Muscle layer of colon (tissue), 2 donors: ENCODE measurements at regions not wholly inside any gene's neighbourhood (a gene's known extent, or its start where the extent isn't known, plus 50 kb on each side); places are given as distances from the start of the nearest gene placed in this dataset.

ENCODE experiments used
- H3K27ac ChIP-seq: one replicate; pipeline ENCODE4 v1.7.0; 2013; ENCODE audit warnings: low read depth, mild to moderate bottlenecking, low read length, moderate library complexity
- H3K27me3 ChIP-seq, 2 donors: one replicate each; pipeline ENCODE4 v1.7.0; 2013; ENCODE audit warnings: low read length in 2 of 2, mild to moderate bottlenecking in 2 of 2; ENCODE audit not compliant: insufficient read depth in 2 of 2, control insufficient read depth in 1 of 2
- H3K36me3 ChIP-seq: one replicate; pipeline ENCODE4 v1.7.0; 2013; ENCODE audit warnings: mild to moderate bottlenecking, low read length; ENCODE audit not compliant: insufficient read depth
- H3K4me1 ChIP-seq: one replicate; pipeline ENCODE4 v1.7.0; 2013; ENCODE audit warnings: mild to moderate bottlenecking, low read length; ENCODE audit not compliant: insufficient read depth
- H3K4me3 ChIP-seq, 2 donors: one replicate each; pipeline ENCODE4 v1.7.0; 2013; ENCODE audit warnings: low read length in 2 of 2, low read depth in 1 of 2, mild to moderate bottlenecking in 1 of 2, moderate library complexity in 1 of 2
- H3K9ac ChIP-seq: one replicate; pipeline ENCODE4 v1.7.0; 2013; ENCODE audit warnings: low read length
- H3K9me3 ChIP-seq: one replicate; pipeline ENCODE4 v1.7.0; 2013; ENCODE audit warnings: mild to moderate bottlenecking, low read length
- donor health status: abdominal sarcoma.
- donor health status: Adenocarcinoma of cecum.

- Histone ChIP-seq H3K27ac (no peak overlapping the region), H3K27me3 (no peaks in the 10 kb centered on the region), H3K4me1 (no peaks in the 10 kb centered on the region), H3K9ac (no peak overlapping the region), H3K4me3 (no peak overlapping the region), H3K36me3 (no peaks in the 10 kb centered on the region), H3K9me3 (no peaks in the 10 kb centered on the region)
Measured at GRCh38 chr1:207971331-207972219, 60.6 kb upstream of the CD34 start.

- Histone ChIP-seq H3K9ac (no peak overlapping the region), H3K4me1 (no peaks in the 10 kb centered on the region), H3K36me3 (no peaks in the 10 kb centered on the region), H3K9me3 (no peaks in the 10 kb centered on the region), H3K27ac (no peak overlapping the region), H3K4me3 (no peak overlapping the region), H3K27me3 (no peaks in the 10 kb centered on the region)
Measured at GRCh38 chr1:207970329-207971233, 59.7 kb upstream of the CD34 start.

- H3K36me3 ChIP-seq: no peaks in the 10 kb centered on the region
- no peak overlapping the region for H3K9ac ChIP-seq
- no peaks in the 10 kb centered on the region for H3K4me1 ChIP-seq
- no peak overlapping the region for H3K27ac ChIP-seq
- H3K9me3 ChIP-seq: no peaks in the 10 kb centered on the region
- no peaks in the 10 kb centered on the region for H3K27me3 ChIP-seq
- H3K4me3 ChIP-seq: no peak overlapping the region
Measured at GRCh38 chr1:207969528-207969927, 58.6 kb upstream of the CD34 start.

GRCh38 chr1:207968521-207969009 lies 57.6 kb upstream of the CD34 start:
- Histone ChIP-seq H3K9me3 (no peaks in the 10 kb centered on the region), H3K4me1 (peaks cover 8% of the 10 kb centered on the region), H3K9ac (no peak overlapping the region), H3K27ac (no peak overlapping the region), H3K4me3 (no peak overlapping the region), H3K27me3 (no peaks in the 10 kb centered on the region), H3K36me3 (no peaks in the 10 kb centered on the region)

GRCh38 chr1:207967703-207968102 lies 56.8 kb upstream of the CD34 start:
- Histone ChIP-seq H3K4me3 (no peak overlapping the region), H3K36me3 (no peaks in the 10 kb centered on the region), H3K27ac (no peak overlapping the region), H3K9me3 (no peaks in the 10 kb centered on the region), H3K27me3 (no peaks in the 10 kb centered on the region), H3K9ac (no peak overlapping the region), H3K4me1 (peaks cover 12% of the 10 kb centered on the region)

GRCh38 chr1:207966521-207966920 lies 55.6 kb upstream of the CD34 start:
- Histone ChIP-seq H3K9me3 (no peaks in the 10 kb centered on the region), H3K27ac (no peak overlapping the region), H3K4me1 (peaks cover 24% of the 10 kb centered on the region), H3K9ac (no peak overlapping the region), H3K36me3 (no peaks in the 10 kb centered on the region), H3K4me3 (no peak overlapping the region), H3K27me3 (no peaks in the 10 kb centered on the region)

- no peaks in the 10 kb centered on the region for H3K36me3 ChIP-seq
- no peak overlapping the region for H3K27ac ChIP-seq
- no peak overlapping the region for H3K4me3 ChIP-seq
- peaks cover 32% of the 10 kb centered on the region for H3K4me1 ChIP-seq
- no peaks in the 10 kb centered on the region for H3K9me3 ChIP-seq
- H3K27me3 ChIP-seq: no peaks in the 10 kb centered on the region
- no peak overlapping the region for H3K9ac ChIP-seq
Measured at GRCh38 chr1:207965392-207966387, 54.8 kb upstream of the CD34 start.

GRCh38 chr1:207964195-207964966 lies 53.5 kb upstream of the CD34 start:
- Histone ChIP-seq H3K9ac (peak overlapping the region; percentile 62), H3K9me3 (no peaks in the 10 kb centered on the region), H3K36me3 (no peaks in the 10 kb centered on the region), H3K27ac (peak overlapping the region; percentile 79), H3K4me1 (peaks cover 44% of the 10 kb centered on the region), H3K27me3 (no peaks in the 10 kb centered on the region), H3K4me3 (peak overlapping the region in 1 of 2 donors; percentile 51)

GRCh38 chr1:207963427-207964194 lies 52.7 kb upstream of the CD34 start:
- H3K4me1 ChIP-seq: peaks cover 46% of the 10 kb centered on the region
- no peaks in the 10 kb centered on the region for H3K9me3 ChIP-seq
- H3K4me3 ChIP-seq: peak overlapping the region; percentile 22 to 73
- no peaks in the 10 kb centered on the region for H3K27me3 ChIP-seq
- H3K9ac ChIP-seq: peak overlapping the region; percentile 62
- H3K27ac ChIP-seq: peak overlapping the region; percentile 85
- no peaks in the 10 kb centered on the region for H3K36me3 ChIP-seq
